SU-DHL-6 (cell line): ENCODE measurements at regions not wholly inside any gene's neighbourhood (a gene's known extent, or its start where the extent isn't known, plus 50 kb on each side); places are given as distances from the start of the nearest gene placed in this dataset.

Experiments used
- EZH2phosphoT487 ChIP-seq: fragments of 200-600 bp; sonication (generic), shearing (Covaris generic); conservative IDR thresholded peaks from 2 replicates; pipeline ENCODE4 v1.6.1; 2018; ENCODE audit warnings: mild to moderate bottlenecking, antibody characterized with exemption, low read length, moderate library complexity, mixed read lengths
- TF ChIP-seq, protein P1 (sequence below): fragments of 200-600 bp; sonication (generic); IDR thresholded peaks from one replicate; pipeline ENCODE4 v1.5.1; 2017; ENCODE audit warnings: antibody characterized with exemption, mild to moderate bottlenecking, low read length, moderate library complexity; ENCODE audit not compliant: insufficient read depth, poor library complexity, severe bottlenecking

DNA sequence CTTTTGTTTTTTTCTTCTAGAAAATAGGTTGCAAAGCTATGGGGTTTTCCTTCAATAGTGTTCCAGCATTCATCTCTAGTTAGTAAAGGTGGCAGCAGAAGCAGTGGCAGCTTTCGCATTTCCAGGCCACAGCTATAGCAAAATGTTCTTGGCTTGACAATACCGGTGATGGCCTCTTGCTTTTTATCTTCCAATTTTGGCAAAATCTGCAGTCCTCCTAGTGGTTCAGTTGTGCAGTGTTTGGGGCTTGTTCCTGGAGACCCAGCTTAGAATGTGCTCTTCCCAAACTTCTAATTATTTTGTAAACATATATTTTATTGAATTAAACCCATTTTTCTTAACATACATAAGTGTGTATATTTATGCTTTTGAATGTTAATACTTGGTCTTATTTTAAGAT is 370.6 kb upstream of the MAN1A1 start:
- TF ChIP-seq, protein P1, sequence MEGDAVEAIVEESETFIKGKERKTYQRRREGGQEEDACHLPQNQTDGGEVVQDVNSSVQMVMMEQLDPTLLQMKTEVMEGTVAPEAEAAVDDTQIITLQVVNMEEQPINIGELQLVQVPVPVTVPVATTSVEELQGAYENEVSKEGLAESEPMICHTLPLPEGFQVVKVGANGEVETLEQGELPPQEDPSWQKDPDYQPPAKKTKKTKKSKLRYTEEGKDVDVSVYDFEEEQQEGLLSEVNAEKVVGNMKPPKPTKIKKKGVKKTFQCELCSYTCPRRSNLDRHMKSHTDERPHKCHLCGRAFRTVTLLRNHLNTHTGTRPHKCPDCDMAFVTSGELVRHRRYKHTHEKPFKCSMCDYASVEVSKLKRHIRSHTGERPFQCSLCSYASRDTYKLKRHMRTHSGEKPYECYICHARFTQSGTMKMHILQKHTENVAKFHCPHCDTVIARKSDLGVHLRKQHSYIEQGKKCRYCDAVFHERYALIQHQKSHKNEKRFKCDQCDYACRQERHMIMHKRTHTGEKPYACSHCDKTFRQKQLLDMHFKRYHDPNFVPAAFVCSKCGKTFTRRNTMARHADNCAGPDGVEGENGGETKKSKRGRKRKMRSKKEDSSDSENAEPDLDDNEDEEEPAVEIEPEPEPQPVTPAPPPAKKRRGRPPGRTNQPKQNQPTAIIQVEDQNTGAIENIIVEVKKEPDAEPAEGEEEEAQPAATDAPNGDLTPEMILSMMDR = no peak
- no peak for TF ChIP-seq EZH2phosphoT487
